GM12864 (cell line): ENCODE measurements at regions not wholly inside any gene's neighbourhood (a gene's known extent, or its start where the extent isn't known, plus 50 kb on each side); places are given as distances from the start of the nearest gene placed in this dataset.
A peak's percentile ranks its signal among the peaks of the same experiment; 100 is the strongest.
"Not testable (repeated sequence)": the region's sequence is repeated elsewhere in the genome, so short reads cannot be mapped to it uniquely, and the experiment has no call there.

Source experiments
- DNase-seq: peaks from one replicate; pipeline ENCODE4 v3.0.0-alpha.2; 2011; ENCODE audit warnings: low read depth
- H3K4me3 ChIP-seq: 2 replicates; pipeline ENCODE4 v1.5.1; 2011; ENCODE audit warnings: mild to moderate bottlenecking, low read depth, low read length, control low read depth
- CTCF ChIP-seq: IDR thresholded peaks from 2 replicates; pipeline ENCODE4 v1.5.1; 2011; ENCODE audit warnings: low read depth, mild to moderate bottlenecking, moderate library complexity, low read length, control low read depth, inconsistent platforms; ENCODE audit errors: missing control alignments

GRCh38 chr14:105739331-105740102 lies 213.1 kb downstream of the TMEM121 start:
- no peak overlapping the region for H3K4me3 ChIP-seq
- peak; percentile 50 for DNase-seq
- TF ChIP-seq CTCF: no peak

GRCh38 chr14:105740272-105740671 lies 213.9 kb downstream of the TMEM121 start:
- not testable (repeated sequence) for DNase-seq, H3K4me3 ChIP-seq

GRCh38 chr14:105740961-105741360 lies 214.6 kb downstream of the TMEM121 start:
- DNase-seq: not testable (repeated sequence)
- peak overlapping the region; percentile 28; the same call in 1 of the 2 replicates for H3K4me3 ChIP-seq

GRCh38 chr14:105741707-105742530 lies 215.5 kb downstream of the TMEM121 start:
- not testable (repeated sequence) for DNase-seq
- peak overlapping the region; percentile 42 for H3K4me3 ChIP-seq

- DNase-seq: peak; percentile 38
- H3K4me3 ChIP-seq: peak overlapping the region; percentile 42
- TF ChIP-seq CTCF: no peak
Observed at GRCh38 chr14:105742531-105742848, 216.1 kb downstream of the TMEM121 start.

GRCh38 chr14:105742904-105743701 lies 216.7 kb downstream of the TMEM121 start:
- H3K4me3 ChIP-seq: peak overlapping the region; percentile 29
- DNase-seq: not testable (repeated sequence)

- not testable (repeated sequence) for H3K4me3 ChIP-seq, DNase-seq
Observed at GRCh38 chr14:105744213-105744787, 217.9 kb downstream of the TMEM121 start.

- H3K4me3 ChIP-seq: no peak overlapping the region
- no peak for DNase-seq
- TF ChIP-seq CTCF: no peak
Observed at GRCh38 chr14:105745433-105746123, 219.2 kb downstream of the TMEM121 start.

GRCh38 chr14:105746124-105746514 lies 219.7 kb downstream of the TMEM121 start:
- no peak for TF ChIP-seq CTCF
- no peak for DNase-seq
- no peak overlapping the region for H3K4me3 ChIP-seq

GRCh38 chr14:105746800-105747502 lies 220.6 kb downstream of the TMEM121 start:
- DNase-seq, H3K4me3 ChIP-seq: not testable (repeated sequence)

- H3K4me3 ChIP-seq, DNase-seq: not testable (repeated sequence)
Observed at GRCh38 chr14:105747503-105748203, 221.3 kb downstream of the TMEM121 start.
